GM12875 (cell line): ENCODE measurements at regions not wholly inside any gene's neighbourhood (a gene's known extent, or its start where the extent isn't known, plus 50 kb on each side); places are given as distances from the start of the nearest gene placed in this dataset.
"Not testable (repeated sequence)": the region's sequence is repeated elsewhere in the genome, so short reads cannot be mapped to it uniquely, and the experiment has no call there.

Experiments
- H3K4me3 ChIP-seq: one replicate; pipeline ENCODE4 v1.5.1; 2011; ENCODE audit warnings: low read depth, low read length, control low read depth
- CTCF ChIP-seq: IDR thresholded peaks from 2 replicates; pipeline ENCODE4 v1.5.1; 2011; ENCODE audit warnings: low read depth, mild to moderate bottlenecking, control low read depth, inconsistent platforms, low read length, moderate library complexity, borderline replicate concordance; ENCODE audit not compliant: insufficient read depth

DNA sequence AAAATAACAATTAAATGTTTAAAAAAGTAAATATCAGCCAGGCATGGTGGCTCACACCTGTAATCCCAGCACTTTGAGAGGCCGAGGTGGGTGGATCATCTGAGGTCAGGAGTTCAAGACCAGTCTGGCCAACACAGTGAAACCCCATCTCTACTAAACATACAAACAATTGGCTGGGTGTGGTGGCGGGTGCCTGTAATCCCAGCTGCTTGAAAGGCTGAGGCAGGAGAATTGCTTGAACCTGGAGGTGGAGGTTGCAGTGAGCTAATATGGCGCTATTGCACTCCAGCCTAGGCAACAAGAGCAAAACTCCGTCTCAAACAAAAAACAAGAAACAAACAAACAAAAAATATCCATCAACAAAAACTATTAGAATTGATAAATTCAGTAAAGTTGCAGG is 77.5 kb downstream of the SNX5 start:
- not testable (repeated sequence) for H3K4me3 ChIP-seq

DNA sequence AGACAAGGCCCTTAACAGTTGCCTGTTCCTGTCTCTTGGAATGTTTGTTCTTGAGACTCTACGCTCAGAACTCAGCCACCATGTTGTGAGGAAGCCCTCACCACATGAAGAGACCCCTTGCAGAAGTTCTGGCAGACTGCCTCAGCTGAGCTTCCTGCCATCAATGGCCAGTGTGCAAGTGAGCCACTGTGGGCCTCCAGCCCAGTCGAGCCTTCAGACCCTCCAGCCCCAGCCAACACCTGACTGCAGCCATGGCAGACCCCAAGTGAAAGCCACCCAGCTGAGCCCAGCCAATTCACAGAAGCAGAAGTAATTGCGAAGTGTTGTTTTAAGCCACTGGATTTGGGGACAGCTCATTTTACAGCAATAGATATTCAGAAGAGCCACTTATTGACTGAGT is 78.3 kb downstream of the SNX5 start:
- no peak overlapping the region for H3K4me3 ChIP-seq
- no peak for TF ChIP-seq CTCF

GRCh38 chr20:17889226-17889625 is 79.4 kb downstream of the SNX5 start:
- TF ChIP-seq CTCF: no peak
- no peak overlapping the region for H3K4me3 ChIP-seq

GRCh38 chr20:17888044-17888443 is 80.5 kb downstream of the SNX5 start:
- no peak overlapping the region for H3K4me3 ChIP-seq
- TF ChIP-seq CTCF: no peak

DNA sequence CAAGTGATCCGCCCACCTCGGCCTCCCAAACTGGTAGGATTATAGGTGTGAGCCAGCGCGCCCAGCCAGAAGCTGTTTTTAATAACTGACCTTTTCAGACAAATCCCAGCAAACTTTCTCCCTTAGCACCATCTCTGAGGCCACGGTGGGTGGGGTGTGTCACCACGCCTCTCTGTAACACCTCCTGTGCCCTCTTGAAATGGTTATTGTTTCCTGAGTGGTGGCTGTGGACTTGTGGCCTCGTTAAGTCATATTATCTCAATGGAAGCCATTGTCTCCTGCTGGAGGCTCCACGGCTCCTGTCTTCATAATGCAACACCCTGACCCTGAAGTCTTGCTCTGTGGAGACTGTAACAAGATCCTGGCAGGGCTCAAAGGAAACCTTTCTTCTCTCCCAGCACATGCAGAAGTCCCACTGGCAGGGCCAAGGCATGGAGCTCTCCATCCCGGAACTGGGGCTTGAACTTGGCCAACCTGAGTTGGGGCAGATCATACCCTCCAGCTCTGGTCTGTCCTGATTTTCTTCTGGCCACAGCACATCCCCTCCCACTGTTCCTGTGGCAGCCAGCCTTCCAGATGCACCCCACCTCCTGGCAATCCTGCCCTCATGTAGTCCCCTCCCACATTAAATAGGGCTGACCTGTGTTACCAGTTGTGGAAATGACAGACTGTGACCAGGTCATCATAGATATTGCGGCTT is 81.1 kb downstream of the SNX5 start:
- H3K4me3 ChIP-seq: no peak overlapping the region
- no peak for TF ChIP-seq CTCF

- no peak for TF ChIP-seq CTCF
- H3K4me3 ChIP-seq: no peak overlapping the region
These were observed 83.0 kb downstream of the SNX5 start for GRCh38 chr20:17885544-17885943.

DNA sequence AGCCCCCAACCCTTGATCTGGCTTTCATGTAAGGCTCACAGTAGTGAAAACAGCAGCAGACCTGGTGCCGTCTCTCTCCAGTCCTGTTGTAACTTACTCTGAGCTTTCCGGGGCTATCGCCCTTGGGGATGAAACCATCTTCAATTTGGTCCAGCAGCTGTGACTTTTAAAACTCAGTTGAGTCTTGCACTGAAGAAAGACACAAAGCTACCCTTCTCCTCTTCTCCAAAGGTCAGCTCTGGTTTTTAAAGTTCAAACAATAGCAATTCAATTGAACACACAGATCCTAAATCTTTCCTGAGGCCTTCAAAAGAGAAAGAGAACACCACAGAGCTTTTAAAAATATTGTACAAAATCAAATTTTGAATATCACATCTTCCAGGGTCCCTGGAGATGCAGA is 83.5 kb downstream of the SNX5 start:
- TF ChIP-seq CTCF: no peak
- no peak overlapping the region for H3K4me3 ChIP-seq

- TF ChIP-seq CTCF: no peak
- no peak overlapping the region for H3K4me3 ChIP-seq
These were observed 84.1 kb downstream of the SNX5 start for GRCh38 chr20:17884307-17885003.
